Activated T-cell treated with anti-CD3 and anti-CD28 coated beads, Interleukin-2, amount 50 U/mL, for 72 hours (primary cell): ENCODE measurements at regions not wholly inside any gene's neighbourhood (a gene's known extent, or its start where the extent isn't known, plus 50 kb on each side); places are given as distances from the start of the nearest gene placed in this dataset.
"Not testable (repeated sequence)": the region's sequence is repeated elsewhere in the genome, so short reads cannot be mapped to it uniquely, and the experiment has no call there.

Experiments used
- ATAC-seq, 2 donors: fragments of 150-1000 bp; cut with Tn5 transposase; replicated peaks in 1 of 2; 2 replicates each; pipeline ENCODE4 v1.10.0; 2021; ENCODE audit warnings: moderate library complexity in 2 of 2, mild to moderate bottlenecking in 1 of 2
- DNase-seq, 2 donors: peaks; one replicate each; pipeline ENCODE4 v3.0.0; 2021 to 2022; ENCODE audit warnings: mixed read lengths in 1 of 2
- H3K27ac Mint-ChIP-seq: one replicate; pipeline ENCODE4 v1.8.0; 2022; ENCODE audit warnings: mild to moderate bottlenecking, moderate library complexity, mixed read lengths
- H3K27me3 Mint-ChIP-seq: one replicate; pipeline ENCODE4 v1.8.0; 2022; ENCODE audit warnings: low read depth, mixed read lengths
- H3K36me3 Mint-ChIP-seq, 2 donors: one replicate each; pipeline ENCODE4 v1.8.0; 2022; ENCODE audit warnings: mixed read lengths in 2 of 2, mild to moderate bottlenecking in 1 of 2; ENCODE audit not compliant: insufficient read depth in 2 of 2
- H3K4me1 Mint-ChIP-seq: one replicate; pipeline ENCODE4 v1.8.0; 2022; ENCODE audit warnings: low read depth, mixed read lengths
- H3K4me3 Mint-ChIP-seq, 2 donors: one replicate each; pipeline ENCODE4 v1.8.0; 2022; ENCODE audit warnings: mild to moderate bottlenecking in 2 of 2, mixed read lengths in 2 of 2, moderate library complexity in 2 of 2
- H3K9me3 Mint-ChIP-seq, 2 donors: one replicate each; pipeline ENCODE4 v1.8.0; 2022; ENCODE audit warnings: mixed read lengths in 2 of 2

DNA sequence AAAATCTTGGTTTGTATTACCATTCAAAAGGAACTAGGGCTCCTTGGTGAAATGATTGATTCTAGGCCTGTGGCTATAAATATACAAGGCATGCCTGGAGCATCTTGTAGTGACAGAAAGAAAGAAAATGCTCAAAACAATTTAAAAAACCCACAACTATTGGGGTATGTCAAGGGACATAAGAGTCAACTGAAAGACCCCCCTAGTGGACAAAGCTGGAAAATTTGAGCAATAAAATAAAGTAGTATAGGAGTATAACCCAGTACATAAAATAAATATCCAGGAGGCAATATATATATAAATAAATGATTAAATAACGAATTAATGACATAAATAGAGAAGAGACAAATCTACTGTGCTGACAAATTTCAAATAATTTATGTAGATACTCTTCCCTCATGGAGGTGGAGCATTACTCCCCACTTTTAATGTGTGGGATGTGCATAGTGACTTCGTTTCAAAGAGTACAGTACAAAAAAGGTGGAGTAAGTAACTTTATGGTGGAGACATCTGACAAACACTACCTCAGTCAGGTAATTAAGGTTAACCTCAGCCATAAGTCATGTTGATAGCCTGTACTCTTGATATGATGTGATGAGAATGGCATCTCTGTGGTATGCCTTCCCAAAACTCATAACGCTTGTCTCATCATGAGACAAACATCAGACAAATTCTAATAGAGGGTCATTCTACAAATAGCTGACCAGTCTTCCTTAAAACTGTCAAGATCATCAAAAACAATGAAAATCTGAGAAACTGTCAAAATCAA is 185.0 kb upstream of the GLRA2 start:
- no peaks in the 10 kb centered on the region for H3K36me3 Mint-ChIP-seq
- no peak for ATAC-seq
- H3K4me3 Mint-ChIP-seq = no peak overlapping the region

DNA sequence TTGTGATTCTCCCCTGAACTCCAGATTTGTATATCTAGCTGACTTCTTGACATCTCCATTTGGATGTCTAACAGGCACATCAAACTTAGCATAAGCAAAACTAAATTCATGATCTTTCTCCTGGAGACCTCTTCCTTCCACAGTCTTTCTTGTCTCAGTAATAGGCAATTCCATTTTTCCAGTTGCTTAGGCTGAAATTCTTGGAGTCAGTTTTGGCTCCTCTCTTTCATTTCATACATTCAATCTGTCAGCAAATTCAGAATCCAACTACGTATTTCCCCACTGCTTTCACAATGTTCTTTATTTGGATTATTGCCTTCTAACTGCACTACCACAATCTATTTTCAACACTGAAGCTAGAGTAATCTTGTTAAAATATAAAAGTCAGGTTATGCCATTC is 219.9 kb upstream of the GLRA2 start:
- no peaks in the 10 kb centered on the region for H3K4me1 Mint-ChIP-seq
- no peaks in the 10 kb centered on the region for H3K36me3 Mint-ChIP-seq
- ATAC-seq = no peak
- H3K27ac Mint-ChIP-seq = no peak overlapping the region
- DNase-seq = no peak
- H3K27me3 Mint-ChIP-seq = peaks cover 7% of the 10 kb centered on the region
- peaks cover 0 to 5% of the 10 kb centered on the region in 2 donors for H3K9me3 Mint-ChIP-seq
- H3K4me3 Mint-ChIP-seq = no peak overlapping the region

More for the DNA sequence above, 185.0 kb upstream of the GLRA2 start:
- H3K27me3 Mint-ChIP-seq = no peaks in the 10 kb centered on the region
- no peaks in the 10 kb centered on the region for H3K4me1 Mint-ChIP-seq
- no peak for DNase-seq
- peaks cover 2 to 7% of the 10 kb centered on the region in 2 donors for H3K9me3 Mint-ChIP-seq
- no peak overlapping the region for H3K27ac Mint-ChIP-seq

DNA sequence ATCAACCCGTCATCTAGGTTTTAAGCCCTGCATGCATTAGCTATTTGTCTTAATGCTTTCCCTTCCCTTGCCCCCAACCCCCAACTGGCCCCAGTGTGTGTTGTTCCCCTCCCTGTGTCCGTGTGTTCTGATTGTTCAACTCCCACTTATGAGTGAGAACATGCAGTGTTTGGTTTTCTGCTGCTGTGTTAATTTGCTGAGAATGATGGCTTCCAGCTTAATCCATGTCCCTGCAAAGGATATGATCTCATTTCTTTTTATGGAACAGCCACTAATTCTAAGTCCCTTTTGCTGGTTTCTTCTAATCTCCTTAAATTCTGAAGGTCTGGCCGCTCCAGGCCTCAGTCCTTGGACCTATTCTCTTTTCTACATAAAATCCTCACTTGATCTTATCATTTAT is 220.4 kb upstream of the GLRA2 start:
- not testable (repeated sequence) for H3K4me1 Mint-ChIP-seq, ATAC-seq, H3K4me3 Mint-ChIP-seq, DNase-seq, H3K9me3 Mint-ChIP-seq, H3K27me3 Mint-ChIP-seq, H3K36me3 Mint-ChIP-seq, H3K27ac Mint-ChIP-seq

DNA sequence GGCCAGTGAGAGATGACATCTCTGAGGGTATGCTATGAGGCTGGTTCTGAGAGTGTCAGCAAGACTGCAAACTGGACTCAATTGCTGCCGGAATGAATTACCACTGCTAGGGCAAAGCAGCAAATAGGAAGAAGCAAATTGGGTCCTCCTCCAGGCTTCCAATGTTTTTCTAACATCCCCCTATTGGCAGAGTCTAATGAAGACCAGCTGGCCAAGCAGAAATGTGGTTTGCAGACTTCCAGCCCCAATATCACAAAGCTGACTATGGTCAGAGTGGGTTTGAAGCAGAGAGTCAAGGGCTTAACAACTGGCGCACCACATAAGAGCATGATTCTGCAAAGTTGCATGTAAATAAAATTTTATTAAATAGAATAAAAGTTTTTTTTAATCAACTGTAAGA is 225.4 kb upstream of the GLRA2 start:
- Mint-ChIP-seq H3K36me3 (no peaks in the 10 kb centered on the region), H3K4me1 (no peaks in the 10 kb centered on the region), H3K9me3 (peaks cover 0 to 2% of the 10 kb centered on the region in 2 donors), H3K27ac (no peak overlapping the region), H3K27me3 (no peaks in the 10 kb centered on the region), H3K4me3 (no peak overlapping the region)
- ATAC-seq (no peak), DNase-seq (no peak)

DNA sequence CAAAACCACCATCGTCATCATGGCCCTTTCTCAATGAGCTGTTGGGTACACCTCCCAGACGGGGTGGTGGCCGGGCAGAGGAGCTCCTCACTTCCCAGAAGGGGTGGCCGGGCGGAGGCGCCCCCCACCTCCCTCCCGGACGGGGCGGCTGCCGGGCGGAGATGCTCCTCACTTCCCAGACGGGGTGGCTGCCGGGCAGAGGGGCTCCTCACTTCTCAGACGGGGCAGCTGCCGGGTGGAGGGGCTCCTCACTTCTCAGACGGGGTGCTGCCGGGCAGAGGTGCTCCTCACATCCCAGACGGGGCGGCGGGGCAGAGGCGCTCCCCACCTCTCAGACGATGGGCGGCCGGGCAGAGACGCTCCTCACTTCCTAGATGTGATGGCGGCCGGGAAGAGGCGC is 226.8 kb upstream of the GLRA2 start:
- DNase-seq, H3K9me3 Mint-ChIP-seq, H3K4me3 Mint-ChIP-seq, H3K27me3 Mint-ChIP-seq, ATAC-seq, H3K4me1 Mint-ChIP-seq, H3K27ac Mint-ChIP-seq, H3K36me3 Mint-ChIP-seq: not testable (repeated sequence)

DNA sequence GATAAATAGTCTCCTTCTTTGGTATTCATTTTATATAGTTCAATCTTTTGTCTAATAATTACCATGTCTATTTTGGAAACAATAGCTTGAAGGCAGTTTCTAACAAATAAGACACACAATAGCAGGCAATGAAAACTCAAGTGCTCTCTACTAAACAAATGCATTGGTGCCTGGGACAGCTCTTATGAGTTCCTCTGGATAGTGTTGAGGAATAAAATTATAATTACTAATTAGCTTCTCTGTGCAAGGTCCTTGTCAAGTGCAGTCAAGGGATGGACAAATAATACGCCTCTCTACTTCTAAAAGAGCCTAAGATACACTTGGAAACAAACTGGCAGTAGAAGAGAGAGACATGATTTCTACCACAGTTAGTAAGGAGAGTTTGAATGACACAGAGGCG is 229.0 kb upstream of the GLRA2 start:
- no peaks in the 10 kb centered on the region for H3K9me3 Mint-ChIP-seq
- DNase-seq = no peak
- H3K27me3 Mint-ChIP-seq = no peaks in the 10 kb centered on the region
- H3K4me3 Mint-ChIP-seq = no peak overlapping the region
- no peaks in the 10 kb centered on the region for H3K4me1 Mint-ChIP-seq
- ATAC-seq = no peak
- H3K27ac Mint-ChIP-seq = no peak overlapping the region
- H3K36me3 Mint-ChIP-seq = no peaks in the 10 kb centered on the region

DNA sequence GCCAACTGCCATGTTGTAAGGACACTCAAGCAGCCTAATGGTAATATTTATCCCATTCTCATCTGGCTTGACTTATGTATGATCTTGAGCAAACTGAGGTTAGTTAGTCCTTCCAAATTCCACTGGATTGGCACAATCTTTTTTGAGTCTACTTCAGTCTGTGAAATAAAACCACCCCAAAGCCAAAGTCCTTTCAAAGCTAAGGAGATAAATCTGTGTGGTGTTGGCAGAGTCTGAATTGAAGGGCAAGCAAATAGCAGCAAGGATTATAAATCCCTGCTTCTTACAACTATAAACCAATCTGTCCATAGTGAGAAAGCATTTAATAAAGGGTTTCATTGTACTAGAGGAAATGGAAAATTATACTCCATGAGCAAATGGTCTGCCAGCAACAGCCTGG is 233.9 kb upstream of the GLRA2 start:
- Mint-ChIP-seq H3K4me1 (no peaks in the 10 kb centered on the region), H3K27ac (no peak overlapping the region), H3K27me3 (no peaks in the 10 kb centered on the region), H3K36me3 (no peaks in the 10 kb centered on the region), H3K4me3 (no peak overlapping the region), H3K9me3 (peaks cover 2 to 3% of the 10 kb centered on the region in 2 donors)
- DNase-seq = no peak
- ATAC-seq = no peak

DNA sequence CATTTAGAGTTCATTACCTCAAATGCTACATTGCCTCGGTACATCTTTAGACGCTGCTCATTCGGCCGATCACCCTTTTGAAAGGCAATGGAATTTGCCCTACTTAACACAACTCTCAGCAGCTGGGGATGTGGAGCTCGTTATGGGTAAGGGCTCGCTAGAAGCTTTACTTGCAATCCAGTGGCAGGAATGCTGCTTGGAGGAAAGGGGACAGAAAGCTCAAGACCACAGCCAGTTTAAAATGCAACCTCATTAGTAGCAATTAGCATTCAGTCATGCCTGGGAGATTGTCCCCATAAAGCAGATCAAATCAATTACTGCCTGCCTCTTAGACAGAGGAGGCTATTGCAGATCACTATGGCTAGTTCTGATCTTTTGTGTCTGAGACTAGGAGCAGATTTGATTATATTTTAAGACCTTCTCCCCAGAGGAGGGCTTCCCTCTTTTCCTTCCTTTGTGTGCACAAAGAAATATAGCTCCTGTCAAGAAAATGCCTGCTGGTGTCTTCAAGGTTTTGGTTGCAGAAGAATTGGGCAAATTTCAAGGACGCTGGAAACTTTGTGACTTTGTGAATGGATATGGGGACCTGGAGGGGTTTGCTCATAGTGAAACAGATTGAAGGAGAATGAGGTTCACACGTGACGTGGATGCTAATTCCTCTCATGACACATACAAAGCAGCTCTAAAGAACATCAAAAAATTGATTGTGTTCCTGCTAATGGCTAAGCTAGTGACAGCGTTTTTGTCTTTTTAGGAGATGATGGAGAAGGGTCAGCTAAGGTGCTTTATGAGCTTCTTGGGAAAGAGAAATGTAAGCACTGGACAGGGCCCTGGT is 237.5 kb upstream of the GLRA2 start:
- H3K27ac Mint-ChIP-seq = no peak overlapping the region
- no peak overlapping the region for H3K4me3 Mint-ChIP-seq
- no peaks in the 10 kb centered on the region for H3K36me3 Mint-ChIP-seq
- H3K27me3 Mint-ChIP-seq = no peaks in the 10 kb centered on the region
- DNase-seq = no peak
- ATAC-seq = no peak
- no peaks in the 10 kb centered on the region for H3K4me1 Mint-ChIP-seq
- H3K9me3 Mint-ChIP-seq = peaks cover 4% of the 10 kb centered on the region in 2 donors

DNA sequence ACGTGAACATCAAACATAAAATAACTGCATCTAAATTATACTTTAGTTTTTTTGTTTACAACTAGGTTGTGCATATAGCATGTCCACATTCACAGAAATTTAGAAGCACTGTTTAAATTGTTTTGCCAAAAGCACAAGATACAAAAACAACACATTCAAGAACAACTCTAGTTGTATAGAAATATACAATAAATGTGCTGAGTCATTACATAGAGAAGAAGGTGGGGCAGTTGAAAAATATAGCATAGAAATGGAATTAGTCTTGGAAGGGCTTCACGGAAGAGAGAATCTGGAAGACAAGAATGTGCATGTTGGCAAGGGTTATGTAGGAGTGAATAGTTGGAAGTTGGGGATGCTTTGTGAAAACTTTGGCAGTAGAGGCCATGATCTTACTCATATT is 239.0 kb upstream of the GLRA2 start:
- no peaks in the 10 kb centered on the region for H3K4me1 Mint-ChIP-seq
- H3K9me3 Mint-ChIP-seq = peaks cover 4% of the 10 kb centered on the region in 2 donors
- ATAC-seq (no peak), DNase-seq (no peak)
- H3K27ac Mint-ChIP-seq = no peak overlapping the region
- no peaks in the 10 kb centered on the region for H3K36me3 Mint-ChIP-seq
- H3K4me3 Mint-ChIP-seq = no peak overlapping the region
- no peaks in the 10 kb centered on the region for H3K27me3 Mint-ChIP-seq

DNA sequence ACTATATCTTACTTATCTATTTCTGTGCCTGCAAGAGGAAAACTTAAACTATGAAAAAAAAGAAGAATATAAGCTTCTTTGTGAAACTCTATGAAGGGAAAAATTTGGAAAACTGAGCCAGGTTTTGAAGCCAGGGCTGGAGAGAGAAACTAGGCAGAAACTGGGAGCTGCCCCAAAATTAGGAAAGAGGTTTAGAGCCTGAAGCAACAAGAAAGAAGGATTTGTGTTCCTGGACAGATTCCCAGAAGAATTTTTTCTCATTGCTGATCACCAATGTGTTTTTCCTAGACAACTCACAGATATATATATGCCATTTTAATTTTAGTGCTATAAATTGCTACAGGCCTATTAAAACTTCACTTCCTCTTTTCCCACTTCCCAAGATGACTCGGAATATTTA is 245.0 kb upstream of the GEMIN8 start:
- no peaks in the 10 kb centered on the region for H3K4me1 Mint-ChIP-seq
- no peak for DNase-seq
- ATAC-seq = no peak
- no peaks in the 10 kb centered on the region for H3K36me3 Mint-ChIP-seq
- H3K9me3 Mint-ChIP-seq = peaks cover 2 to 4% of the 10 kb centered on the region in 2 donors
- no peak overlapping the region for H3K4me3 Mint-ChIP-seq
- no peak overlapping the region for H3K27ac Mint-ChIP-seq
- H3K27me3 Mint-ChIP-seq = peaks cover 5% of the 10 kb centered on the region

DNA sequence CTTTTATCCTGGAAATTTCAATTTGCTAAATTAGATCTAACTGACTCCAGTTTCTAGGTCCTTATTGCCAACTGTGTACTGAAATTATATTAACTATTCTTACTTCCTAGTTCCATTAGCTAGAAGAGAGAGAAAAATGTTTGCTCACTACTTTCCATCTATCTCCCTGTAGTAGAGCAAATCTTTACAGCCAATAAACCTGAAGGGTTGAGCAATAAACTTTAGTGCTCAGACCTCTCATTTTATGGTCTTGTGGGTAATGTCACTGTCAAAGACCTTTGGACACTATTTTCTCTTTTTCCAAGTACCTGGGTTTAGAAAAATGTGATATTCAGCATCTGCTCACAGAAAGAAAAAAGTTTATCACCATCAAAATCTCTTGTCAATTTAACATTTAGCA is 237.5 kb upstream of the GEMIN8 start:
- Mint-ChIP-seq H3K27me3 (no peaks in the 10 kb centered on the region), H3K4me1 (no peaks in the 10 kb centered on the region), H3K4me3 (no peak overlapping the region), H3K36me3 (no peaks in the 10 kb centered on the region), H3K9me3 (peaks cover 0 to 3% of the 10 kb centered on the region in 2 donors), H3K27ac (no peak overlapping the region)
- ATAC-seq (no peak), DNase-seq (no peak)

DNA sequence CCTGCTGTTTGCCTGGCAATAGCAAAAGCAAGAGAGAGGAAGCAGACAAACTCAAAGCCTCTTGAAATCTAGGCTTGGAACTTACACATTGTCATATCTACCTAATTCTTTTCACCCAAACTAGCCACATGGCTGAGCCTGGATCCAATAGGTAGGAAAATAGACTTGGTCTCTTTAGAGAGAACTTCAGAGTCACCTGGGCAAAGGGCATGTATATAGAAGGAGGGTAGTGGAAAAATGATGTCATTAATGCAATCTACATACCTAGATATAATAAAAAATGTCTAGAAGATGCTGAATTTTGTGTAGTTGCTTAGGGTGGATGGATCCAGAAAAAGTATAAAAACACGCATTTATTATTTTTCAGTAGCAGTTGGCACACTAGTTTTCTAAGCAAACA is 237.0 kb upstream of the GEMIN8 start:
- no peaks in the 10 kb centered on the region for H3K36me3 Mint-ChIP-seq
- H3K27me3 Mint-ChIP-seq = no peaks in the 10 kb centered on the region
- peaks cover 0 to 3% of the 10 kb centered on the region in 2 donors for H3K9me3 Mint-ChIP-seq
- DNase-seq (no peak), ATAC-seq (no peak)
- H3K4me1 Mint-ChIP-seq = no peaks in the 10 kb centered on the region
- H3K4me3 Mint-ChIP-seq = no peak overlapping the region
- no peak overlapping the region for H3K27ac Mint-ChIP-seq

DNA sequence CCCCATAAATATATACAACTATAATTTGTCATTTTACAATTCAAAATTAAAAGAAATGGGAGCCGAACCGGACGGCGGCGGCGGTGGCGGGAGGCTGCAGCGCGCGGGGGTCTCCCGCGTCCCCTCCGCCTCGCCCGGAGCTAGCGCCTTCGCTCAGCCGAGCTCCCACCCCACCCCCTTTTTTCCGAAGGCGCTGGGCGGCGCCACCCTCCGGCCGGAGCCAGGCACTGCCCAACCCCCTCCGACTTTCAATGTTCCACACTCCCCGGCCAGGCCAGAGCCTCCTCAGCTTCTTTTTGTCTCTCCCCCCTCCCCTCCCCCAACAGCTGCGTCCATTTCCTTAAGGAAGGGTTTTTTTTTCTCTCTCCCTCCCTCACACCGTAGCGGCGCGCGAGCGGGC is 214.1 kb upstream of the GEMIN8 start:
- H3K36me3 Mint-ChIP-seq = no peaks in the 10 kb centered on the region
- H3K4me3 Mint-ChIP-seq = no peak overlapping the region
- no peaks in the 10 kb centered on the region for H3K9me3 Mint-ChIP-seq
- ATAC-seq = no peak
- H3K27ac Mint-ChIP-seq = no peak overlapping the region
- no peak for DNase-seq
- H3K4me1 Mint-ChIP-seq = no peaks in the 10 kb centered on the region
- H3K27me3 Mint-ChIP-seq = peaks cover 8% of the 10 kb centered on the region
